IMR-90 (cell line): ENCODE measurements at regions not wholly inside any gene's neighbourhood (a gene's known extent, or its start where the extent isn't known, plus 50 kb on each side); places are given as distances from the start of the nearest gene placed in this dataset.
A peak's percentile ranks its signal among the peaks of the same experiment; 100 is the strongest.

Source experiments
- ATAC-seq: fragments of 200-7000 bp; cut with Tn5 transposase; 2 replicates; pipeline ENCODE4 v1.9.1; 2020; ENCODE audit warnings: low read depth, mild to moderate bottlenecking, moderate library complexity
- BruUV-seq: library from RNA; stranded (reverse); fragments of 400-500 nt; replicated peaks from 2 replicates; lab custom pipeline; 2021; lab: Mats Ljungman, UMichigan
- CTCF ChIA-PET: fragments of 300-600 bp; formaldehyde crosslinking; extraction: SDS; loops from one replicate; lab custom pipeline; 2021; ENCODE audit warnings: antibody characterized with exemption; lab: Yijun Ruan, JAX
- POLR2A ChIA-PET: fragments of 300-600 bp; sonication (Branson Sonifier 250); formaldehyde crosslinking; loops from one replicate; lab custom pipeline; 2022; ENCODE audit warnings: antibody characterized with exemption; ENCODE audit not compliant: unreplicated experiment; lab: Charles Lee
- DNase-seq: peaks from one replicate; pipeline ENCODE4 v3.0.0; 2013
- H2AFZ ChIP-seq: replicated peaks from 2 replicates; pipeline ENCODE3; 2013; ENCODE audit warnings: low read length, mild to moderate bottlenecking; ENCODE audit not compliant: poor library complexity
- H2AK5ac ChIP-seq: 2 replicates; pipeline ENCODE4 v1.6.1; 2013; ENCODE audit warnings: low read depth, low read length, inconsistent platforms
- H2AK9ac ChIP-seq: replicated peaks from 2 replicates; pipeline ENCODE3; 2013; ENCODE audit warnings: mild to moderate bottlenecking, low read depth, low read length, moderate library complexity; ENCODE audit not compliant: poor library complexity
- H2BK120ac ChIP-seq: 2 replicates; pipeline ENCODE4 v1.6.1; 2013; ENCODE audit warnings: low read depth, low read length, inconsistent platforms
- H2BK15ac ChIP-seq: 3 replicates; pipeline ENCODE4 v1.6.1; 2013; ENCODE audit warnings: low read depth, low read length, inconsistent platforms
- H2BK20ac ChIP-seq: 2 replicates; pipeline ENCODE4 v1.6.1; 2013; ENCODE audit warnings: low read depth, mild to moderate bottlenecking, inconsistent platforms, low read length, moderate library complexity
- H2BK5ac ChIP-seq: 2 replicates; pipeline ENCODE4 v1.6.1; 2013; ENCODE audit warnings: mild to moderate bottlenecking, low read depth, low read length, inconsistent platforms; ENCODE audit not compliant: poor library complexity, severe bottlenecking
- H3K14ac ChIP-seq: replicated peaks from 2 replicates; pipeline ENCODE4 v1.6.1; 2013; ENCODE audit warnings: low read depth, low read length, inconsistent platforms
- H3K18ac ChIP-seq: 2 replicates; pipeline ENCODE4 v1.6.1; 2013; ENCODE audit warnings: low read depth, low read length, control low read depth
- H3K23ac ChIP-seq: 2 replicates; pipeline ENCODE4 v1.6.1; 2013; ENCODE audit warnings: low read depth, low read length, inconsistent platforms
- H3K27ac ChIP-seq: 2 replicates; pipeline ENCODE4 v1.5.1; 2013; ENCODE audit warnings: mild to moderate bottlenecking, control low read depth, low read length; ENCODE audit not compliant: insufficient read depth
- H3K27me3 ChIP-seq: 2 replicates; pipeline ENCODE4 v1.6.1; 2013; ENCODE audit warnings: low read length; ENCODE audit not compliant: control insufficient read depth, insufficient read depth
- H3K36me3 ChIP-seq: 2 replicates; pipeline ENCODE4 v1.6.1; 2013; ENCODE audit warnings: low read length, mixed read lengths; ENCODE audit not compliant: control insufficient read depth, insufficient read depth
- H3K4ac ChIP-seq: 2 replicates; pipeline ENCODE4 v1.6.1; 2013; ENCODE audit warnings: low read depth, low read length, inconsistent platforms
- H3K4me1 ChIP-seq: 2 replicates; pipeline ENCODE4 v1.6.1; 2013; ENCODE audit warnings: low read length, mixed read lengths; ENCODE audit not compliant: control insufficient read depth, insufficient read depth
- H3K4me2 ChIP-seq: 2 replicates; pipeline ENCODE4 v1.6.1; 2013; ENCODE audit warnings: low read depth, mild to moderate bottlenecking, control low read depth, low read length, moderate library complexity
- H3K4me3 ChIP-seq: 2 replicates; pipeline ENCODE4 v1.5.1; 2013; ENCODE audit warnings: low read depth, mild to moderate bottlenecking, control low read depth, low read length, moderate library complexity; ENCODE audit not compliant: insufficient read depth
- H3K56ac ChIP-seq: 2 replicates; pipeline ENCODE4 v1.6.1; 2013; ENCODE audit warnings: low read length, inconsistent platforms; ENCODE audit not compliant: insufficient read depth; ENCODE audit errors: extremely low read depth
- H3K79me1 ChIP-seq, 2 experiments: 2 replicates each; pipeline ENCODE4 v1.6.1; 2013; ENCODE audit warnings: low read length in 2 of 2, inconsistent platforms in 1 of 2, low read depth in 1 of 2
- H3K9ac ChIP-seq: 2 replicates; pipeline ENCODE4 v1.6.1; 2013; ENCODE audit warnings: low read depth, low read length, control low read depth
- H3K9me1 ChIP-seq: 2 replicates; pipeline ENCODE4 v1.6.1; 2013; ENCODE audit warnings: low read length, inconsistent platforms; ENCODE audit not compliant: insufficient read depth
- H3K9me3 ChIP-seq: 2 replicates; pipeline ENCODE4 v1.6.1; 2013; ENCODE audit warnings: low read length; ENCODE audit not compliant: control insufficient read depth, insufficient read depth
- H4K20me1 ChIP-seq: 2 replicates; pipeline ENCODE4 v1.6.1; 2013; ENCODE audit warnings: low read length, inconsistent platforms; ENCODE audit not compliant: insufficient read depth
- H4K5ac ChIP-seq: 2 replicates; pipeline ENCODE4 v1.6.1; 2013; ENCODE audit warnings: mild to moderate bottlenecking, low read depth, low read length, control low read depth
- H4K8ac ChIP-seq, 2 experiments: 2 replicates each; pipeline ENCODE4 v1.6.1; 2013; ENCODE audit warnings: low read depth in 2 of 2, low read length in 2 of 2, control low read depth in 1 of 2, inconsistent platforms in 1 of 2
- H4K91ac ChIP-seq: 2 replicates; pipeline ENCODE4 v1.6.1; 2013; ENCODE audit warnings: low read depth, low read length, inconsistent platforms; ENCODE audit not compliant: insufficient read depth
- BHLHE40 ChIP-seq: fragments of 150-350 bp; IDR thresholded peaks from 2 replicates; pipeline ENCODE4 v1.6.1; 2016; ENCODE audit warnings: mild to moderate bottlenecking, low read depth, low read length
- CEBPB ChIP-seq: IDR thresholded peaks from 2 replicates; pipeline ENCODE4 v1.6.1; 2012; ENCODE audit warnings: low read depth, low read length, improper control_type of control experiment
- CHD1 ChIP-seq: IDR thresholded peaks from 2 replicates; pipeline ENCODE4 v1.6.1; 2012; ENCODE audit warnings: low read depth, low read length, improper control_type of control experiment
- FOS ChIP-seq: fragments of 150-350 bp; IDR thresholded peaks from 2 replicates; pipeline ENCODE4 v1.6.1; 2016; ENCODE audit warnings: low read depth, low read length
- MAFK ChIP-seq: IDR thresholded peaks from 2 replicates; pipeline ENCODE4 v1.6.1; 2012; ENCODE audit warnings: low read depth, low read length, improper control_type of control experiment
- MAZ ChIP-seq: IDR thresholded peaks from 2 replicates; pipeline ENCODE4 v1.6.1; 2012; ENCODE audit warnings: low read depth, mild to moderate bottlenecking, low read length, improper control_type of control experiment, moderate library complexity, borderline replicate concordance
- NFE2L2 ChIP-seq: fragments of 150-350 bp; IDR thresholded peaks from 2 replicates; pipeline ENCODE4 v1.6.1; 2016; ENCODE audit warnings: low read depth, mild to moderate bottlenecking, low read length
- POLR2A ChIP-seq: IDR thresholded peaks from 2 replicates; pipeline ENCODE4 v1.6.1; 2012; ENCODE audit warnings: mild to moderate bottlenecking, low read depth, low read length
- RAD21 ChIP-seq: IDR thresholded peaks from 2 replicates; pipeline ENCODE4 v1.6.1; 2012; ENCODE audit warnings: low read length, improper control_type of control experiment
- RCOR1 ChIP-seq: IDR thresholded peaks from 2 replicates; pipeline ENCODE4 v1.6.1; 2012; ENCODE audit warnings: mild to moderate bottlenecking, low read length, improper control_type of control experiment; ENCODE audit not compliant: insufficient replicate concordance
- RFX5 ChIP-seq: IDR thresholded peaks from 2 replicates; pipeline ENCODE4 v1.8.0; 2012; ENCODE audit warnings: low read depth, mild to moderate bottlenecking, low read length, moderate library complexity
- SMC3 ChIP-seq: fragments of 150-350 bp; IDR thresholded peaks from 2 replicates; pipeline ENCODE4 v1.6.1; 2016; ENCODE audit warnings: low read depth, mild to moderate bottlenecking, antibody characterized with exemption, low read length, moderate library complexity
- WGBS, 2 experiments: methylation state at CpG; one replicate each; pipeline versions ENCODE4 v1.1.5 to v1.1.7; 2013; ENCODE audit warnings: missing lambda C conversion rate in 2 of 2; ENCODE audit not compliant: insufficient read length in 1 of 2; ENCODE audit errors: extremely low coverage in 2 of 2; 5-methylcytosine and 5-hydroxymethylcytosine counted together
- dilution Hi-C: fragments of 300-500 bp; cut with HindIII; formaldehyde crosslinking; loops from one replicate; pipeline ENCODE4 v1.14.3; 2018; ENCODE audit warnings: low sequenced_read_pairs; ENCODE audit not compliant: unreplicated experiment
- in situ Hi-C: fragments of 300-500 bp; cut with MboI; formaldehyde crosslinking; loops from 3 replicates; pipeline ENCODE4 v1.14.3; 2019; ENCODE audit warnings: low sequenced_read_pairs, inconsistent platforms, mixed read lengths
- intact Hi-C: fragments of 100-400 bp; cut with micrococcal nuclease; formaldehyde crosslinking; loops from 2 replicates; pipeline ENCODE4 v1.10.0; 2022
- TF ChIP-seq, protein P1 (sequence below): conservative IDR thresholded peaks from 2 replicates; pipeline ENCODE4 v1.5.1; 2012; ENCODE audit warnings: mild to moderate bottlenecking, low read depth, low read length, improper control_type of control experiment
- TF ChIP-seq, protein P2 (sequence below): fragments of 150-350 bp; IDR thresholded peaks from 2 replicates; pipeline ENCODE4 v1.6.1; 2016; ENCODE audit warnings: low read depth, mild to moderate bottlenecking, low read length, moderate library complexity, borderline replicate concordance

DNA sequence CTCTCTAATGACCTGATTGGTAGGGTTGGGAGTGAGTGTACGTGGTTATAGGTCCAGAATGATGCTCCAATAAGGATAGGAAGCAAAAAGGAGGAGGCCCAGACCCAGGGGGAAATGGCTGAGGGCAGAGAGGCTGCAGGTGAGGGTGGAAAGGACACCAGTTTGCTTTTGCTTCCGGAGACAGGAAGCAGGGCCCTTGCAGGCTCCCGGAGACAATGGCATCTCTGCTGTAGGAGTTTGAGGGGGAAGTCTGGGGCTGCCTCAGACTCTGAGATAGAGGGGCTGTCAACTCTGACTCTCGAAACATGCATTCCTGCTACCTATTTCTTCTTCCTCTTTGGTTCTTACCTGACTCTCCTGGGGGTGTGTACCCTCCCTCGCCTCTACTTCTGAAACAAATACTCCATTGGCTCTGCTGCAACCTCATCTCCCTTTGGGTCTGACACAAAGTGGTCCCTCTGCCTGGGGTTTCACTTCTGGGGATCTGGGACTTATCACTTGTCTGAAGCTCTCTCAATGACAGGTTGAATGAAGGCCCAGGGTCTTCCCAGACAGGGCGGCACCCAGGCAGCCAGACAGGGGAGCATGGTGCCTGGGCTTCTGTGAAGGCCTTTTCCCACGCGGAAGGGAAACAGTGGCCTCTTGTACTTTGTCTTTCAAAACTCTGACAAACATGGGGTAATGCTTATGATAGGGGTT, 61.5 kb downstream of the CHRD start:
- H2AFZ ChIP-seq: peak overlapping the region; percentile 14
- no peak overlapping the region for H2AK5ac ChIP-seq
- POLR2A ChIA-PET: no interaction called here
- DNase-seq (no peak), ATAC-seq (no peak)
- no peak overlapping the region for H4K8ac ChIP-seq
- in situ Hi-C loops (no loop called here), dilution Hi-C loops (no loop called here), intact Hi-C loops (no loop called here)
- H3K4ac ChIP-seq: no peak overlapping the region
- H3K4me2 ChIP-seq: no peak overlapping the region
- H3K14ac ChIP-seq: no peak overlapping the region
- no peak overlapping the region for H3K23ac ChIP-seq
- H3K9me3 ChIP-seq: no peaks in the 10 kb centered on the region; the same call in 1 of the 2 replicates
- H3K9me1 ChIP-seq: no peaks in the 10 kb centered on the region
- H3K36me3 ChIP-seq: no peaks in the 10 kb centered on the region
- H3K4me3 ChIP-seq: no peak overlapping the region
- H2BK120ac ChIP-seq: no peak overlapping the region
- H4K20me1 ChIP-seq: no peaks in the 10 kb centered on the region
- no peaks in the 10 kb centered on the region for H3K4me1 ChIP-seq
- no TSS peak for BruUV-seq
- no peak overlapping the region for H2BK15ac ChIP-seq
- no peak overlapping the region for H2BK20ac ChIP-seq
- no peaks in the 10 kb centered on the region for H3K79me1 ChIP-seq
- H2BK5ac ChIP-seq: no peak overlapping the region
- no peak overlapping the region for H3K9ac ChIP-seq
- H3K27ac ChIP-seq: no peak overlapping the region
- H3K27me3 ChIP-seq: peaks cover 34% of the 10 kb centered on the region
- TF ChIP-seq, protein P1, sequence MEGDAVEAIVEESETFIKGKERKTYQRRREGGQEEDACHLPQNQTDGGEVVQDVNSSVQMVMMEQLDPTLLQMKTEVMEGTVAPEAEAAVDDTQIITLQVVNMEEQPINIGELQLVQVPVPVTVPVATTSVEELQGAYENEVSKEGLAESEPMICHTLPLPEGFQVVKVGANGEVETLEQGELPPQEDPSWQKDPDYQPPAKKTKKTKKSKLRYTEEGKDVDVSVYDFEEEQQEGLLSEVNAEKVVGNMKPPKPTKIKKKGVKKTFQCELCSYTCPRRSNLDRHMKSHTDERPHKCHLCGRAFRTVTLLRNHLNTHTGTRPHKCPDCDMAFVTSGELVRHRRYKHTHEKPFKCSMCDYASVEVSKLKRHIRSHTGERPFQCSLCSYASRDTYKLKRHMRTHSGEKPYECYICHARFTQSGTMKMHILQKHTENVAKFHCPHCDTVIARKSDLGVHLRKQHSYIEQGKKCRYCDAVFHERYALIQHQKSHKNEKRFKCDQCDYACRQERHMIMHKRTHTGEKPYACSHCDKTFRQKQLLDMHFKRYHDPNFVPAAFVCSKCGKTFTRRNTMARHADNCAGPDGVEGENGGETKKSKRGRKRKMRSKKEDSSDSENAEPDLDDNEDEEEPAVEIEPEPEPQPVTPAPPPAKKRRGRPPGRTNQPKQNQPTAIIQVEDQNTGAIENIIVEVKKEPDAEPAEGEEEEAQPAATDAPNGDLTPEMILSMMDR: no peak
- TF ChIP-seq CEBPB (no peak), FOS (no peak), CHD1 (no peak), MAZ (no peak), NFE2L2 (no peak), RFX5 (no peak), RAD21 (no peak), MAFK (no peak), SMC3 (no peak), BHLHE40 (no peak), RCOR1 (no peak), POLR2A (no peak)
- TF ChIP-seq, protein P2, sequence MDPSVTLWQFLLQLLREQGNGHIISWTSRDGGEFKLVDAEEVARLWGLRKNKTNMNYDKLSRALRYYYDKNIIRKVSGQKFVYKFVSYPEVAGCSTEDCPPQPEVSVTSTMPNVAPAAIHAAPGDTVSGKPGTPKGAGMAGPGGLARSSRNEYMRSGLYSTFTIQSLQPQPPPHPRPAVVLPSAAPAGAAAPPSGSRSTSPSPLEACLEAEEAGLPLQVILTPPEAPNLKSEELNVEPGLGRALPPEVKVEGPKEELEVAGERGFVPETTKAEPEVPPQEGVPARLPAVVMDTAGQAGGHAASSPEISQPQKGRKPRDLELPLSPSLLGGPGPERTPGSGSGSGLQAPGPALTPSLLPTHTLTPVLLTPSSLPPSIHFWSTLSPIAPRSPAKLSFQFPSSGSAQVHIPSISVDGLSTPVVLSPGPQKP: no peak
- 65% methylated on average over 3 of the region's 8 CpGs; no CpG with 5 or more reads in 1 of the 2 experiments for WGBS, 2 experiments
- no peak overlapping the region for H4K5ac ChIP-seq
- no peak overlapping the region for H3K18ac ChIP-seq
- no peak overlapping the region for H2AK9ac ChIP-seq
- no peak overlapping the region for H3K56ac ChIP-seq
- H4K91ac ChIP-seq: no peak overlapping the region
- CTCF ChIA-PET: no interaction called here
